CD4-positive, alpha-beta T cell (primary cell): ENCODE measurements at regions not wholly inside any gene's neighbourhood (a gene's known extent, or its start where the extent isn't known, plus 50 kb on each side); places are given as distances from the start of the nearest gene placed in this dataset.

ENCODE experiments used
- ATAC-seq: fragments of 200-7000 bp; cut with Tn5 transposase; one replicate; pipeline ENCODE4 v1.10.0; 2022; ENCODE audit warnings: mild to moderate bottlenecking; ENCODE audit not compliant: poor library complexity
- CTCF ChIA-PET: fragments of 350-600 bp; sonication (Branson Sonifier 250); formaldehyde crosslinking; loops from one replicate; lab custom pipeline; 2021; ENCODE audit warnings: antibody characterized with exemption, inconsistent platforms; lab: Charles Lee
- POLR2A ChIA-PET: fragments of 350-600 bp; sonication (Branson Sonifier 250); formaldehyde crosslinking; loops from one replicate; lab custom pipeline; 2021; ENCODE audit warnings: antibody characterized with exemption, inconsistent platforms; lab: Charles Lee
- DNase-seq, 14 experiments: peaks; one replicate each; pipeline ENCODE4 v3.0.0-alpha.2; 2013 to 2020; ENCODE audit warnings: mixed read lengths in 2 of 14
- H3K27ac ChIP-seq, 2 donors: one replicate each; pipeline versions ENCODE4 v1.5.1 to v1.7.0; 2013; ENCODE audit warnings: low read length in 2 of 2, low read depth in 1 of 2, mild to moderate bottlenecking in 1 of 2
- H3K27me3 ChIP-seq, 2 experiments: 1 replicate in 1 of 2; 2 replicates in 1 of 2; pipeline versions ENCODE4 v1.6.1 to v1.7.0; 2013; ENCODE audit warnings: low read length in 2 of 2, control low read depth in 1 of 2, mild to moderate bottlenecking in 1 of 2, moderate library complexity in 1 of 2; ENCODE audit not compliant: insufficient read depth in 2 of 2, control insufficient read depth in 1 of 2
- H3K36me3 ChIP-seq: one replicate; pipeline ENCODE4 v1.6.1; 2013; ENCODE audit warnings: low read length, control low read depth; ENCODE audit not compliant: insufficient read depth
- H3K4me1 ChIP-seq: one replicate; pipeline ENCODE4 v1.6.1; 2013; ENCODE audit warnings: low read length, control low read depth; ENCODE audit not compliant: insufficient read depth
- H3K4me3 ChIP-seq: one replicate; pipeline ENCODE4 v1.5.1; 2013; ENCODE audit warnings: mild to moderate bottlenecking, low read length, moderate library complexity
- H3K9me3 ChIP-seq, 2 experiments: 1 replicate in 1 of 2; 2 replicates in 1 of 2; pipeline versions ENCODE4 v1.6.1 to v1.7.0; 2013; ENCODE audit warnings: low read length in 2 of 2, mild to moderate bottlenecking in 2 of 2, control low read depth in 1 of 2, moderate library complexity in 1 of 2; ENCODE audit not compliant: control insufficient read depth in 1 of 2, insufficient read depth in 1 of 2
- H3K27ac Mint-ChIP-seq: one replicate; pipeline ENCODE4 v1.8.0; 2020; ENCODE audit warnings: mixed read lengths
- H3K27me3 Mint-ChIP-seq: one replicate; pipeline ENCODE4 v1.8.0; 2021; ENCODE audit warnings: mixed read lengths
- H3K36me3 Mint-ChIP-seq: one replicate; pipeline ENCODE4 v1.8.0; 2021; ENCODE audit warnings: low read depth, mixed read lengths
- H3K4me1 Mint-ChIP-seq: one replicate; pipeline ENCODE4 v1.8.0; 2021; ENCODE audit warnings: low read depth, mixed read lengths
- H3K4me3 Mint-ChIP-seq: one replicate; pipeline ENCODE4 v1.8.0; 2020; ENCODE audit warnings: mild to moderate bottlenecking, mixed read lengths
- H3K9me3 Mint-ChIP-seq: one replicate; pipeline ENCODE4 v1.8.0; 2020; ENCODE audit warnings: mixed read lengths
- CTCF ChIP-seq: fragments of 200-600 bp; IDR thresholded peaks from one replicate; pipeline ENCODE4 v1.8.0; 2022; ENCODE audit warnings: antibody characterized with exemption, mild to moderate bottlenecking
- intact Hi-C, 2 experiments: fragments of 100-400 bp; cut with DNase I in 1 of 2; cut with micrococcal nuclease in 1 of 2; formaldehyde crosslinking; loops; one replicate each; pipeline versions ENCODE4 v1.15.1 to v1.9.0; 2023 to 2025; cut with DNase I, micrococcal nuclease

- no peak overlapping the region for H3K4me3 Mint-ChIP-seq
- CTCF ChIA-PET, result no interaction called here
- H3K36me3 Mint-ChIP-seq, result no peaks in the 10 kb centered on the region
- intact Hi-C loops, result no loop called here
- ATAC-seq (no peak), DNase-seq (no peak)
- peaks cover 4% of the 10 kb centered on the region for H3K27me3 Mint-ChIP-seq
- no peaks in the 10 kb centered on the region for H3K4me1 ChIP-seq
- H3K4me1 Mint-ChIP-seq, result no peaks in the 10 kb centered on the region
- no peaks in the 10 kb centered on the region for H3K36me3 ChIP-seq
- no peak overlapping the region for H3K27ac Mint-ChIP-seq
- H3K9me3 ChIP-seq, result no peaks in the 10 kb centered on the region
- no peak overlapping the region for H3K27ac ChIP-seq
- H3K4me3 ChIP-seq, result no peak overlapping the region
- POLR2A ChIA-PET, result no interaction called here
- no peaks in the 10 kb centered on the region for H3K9me3 Mint-ChIP-seq
- H3K27me3 ChIP-seq, result peaks cover 0 to 3% of the 10 kb centered on the region in 2 experiments
- TF ChIP-seq CTCF, result no peak
Measured at GRCh38 chr17:33986088-33986487, 269.0 kb upstream of the CCL2 start.

GRCh38 chr17:33986566-33986965 is 268.5 kb upstream of the CCL2 start:
- intact Hi-C loops, result no loop called here
- Mint-ChIP-seq H3K9me3 (no peaks in the 10 kb centered on the region), H3K27ac (no peak overlapping the region), H3K4me3 (no peak overlapping the region), H3K27me3 (peaks cover 4% of the 10 kb centered on the region), H3K4me1 (no peaks in the 10 kb centered on the region), H3K36me3 (no peaks in the 10 kb centered on the region)
- H3K4me3 ChIP-seq, result no peak overlapping the region
- ChIA-PET CTCF (no interaction called here), POLR2A (no interaction called here)
- no peaks in the 10 kb centered on the region for H3K9me3 ChIP-seq
- ATAC-seq (no peak), DNase-seq (no peak)
- H3K27ac ChIP-seq, result no peak overlapping the region
- TF ChIP-seq CTCF, result no peak
- no peaks in the 10 kb centered on the region for H3K36me3 ChIP-seq
- no peaks in the 10 kb centered on the region for H3K4me1 ChIP-seq
- peaks cover 0 to 3% of the 10 kb centered on the region in 2 experiments for H3K27me3 ChIP-seq

GRCh38 chr17:33987162-33987561 is 267.9 kb upstream of the CCL2 start:
- H3K4me1 Mint-ChIP-seq, result no peaks in the 10 kb centered on the region
- DNase-seq, result no peak
- Histone ChIP-seq H3K9me3 (no peaks in the 10 kb centered on the region), H3K4me1 (no peaks in the 10 kb centered on the region), H3K36me3 (no peaks in the 10 kb centered on the region), H3K4me3 (no peak overlapping the region), H3K27ac (no peak overlapping the region), H3K27me3 (peaks cover 0 to 3% of the 10 kb centered on the region in 2 experiments)
- no peaks in the 10 kb centered on the region for H3K9me3 Mint-ChIP-seq
- no peak overlapping the region for H3K27ac Mint-ChIP-seq
- intact Hi-C loops, result no loop called here
- H3K4me3 Mint-ChIP-seq, result no peak overlapping the region
- CTCF ChIA-PET, result no interaction called here
- no peaks in the 10 kb centered on the region for H3K36me3 Mint-ChIP-seq
- ATAC-seq, result no peak
- POLR2A ChIA-PET, result no interaction called here
- peaks cover 4% of the 10 kb centered on the region for H3K27me3 Mint-ChIP-seq
- no peak for TF ChIP-seq CTCF
